Activated B cell treated with CpG ODN at 0.5 μM for 24 hours (primary cell): ENCODE measurements at regions not wholly inside any gene's neighbourhood (a gene's known extent, or its start where the extent isn't known, plus 50 kb on each side); places are given as distances from the start of the nearest gene placed in this dataset.

ENCODE experiments used
- ATAC-seq: fragments of 200-7000 bp; cut with Tn5 transposase; one replicate; pipeline ENCODE4 v1.10.0; 2021; ENCODE audit warnings: low read depth, mild to moderate bottlenecking, moderate library complexity
- CTCF ChIA-PET: fragments of 350-600 bp; sonication (Branson Sonifier 250); formaldehyde crosslinking; loops from one replicate; lab custom pipeline; 2021; ENCODE audit warnings: antibody characterized with exemption; lab: Charles Lee
- POLR2A ChIA-PET: fragments of 350-600 bp; sonication (Branson Sonifier 250); formaldehyde crosslinking; loops from one replicate; lab custom pipeline; 2021; ENCODE audit warnings: antibody characterized with exemption; lab: Charles Lee
- DNase-seq: peaks from one replicate; pipeline ENCODE4 v3.0.0; 2022
- H3K27ac Mint-ChIP-seq: one replicate; pipeline ENCODE4 v1.8.0; 2020; ENCODE audit warnings: mixed read lengths
- H3K27me3 Mint-ChIP-seq: one replicate; pipeline ENCODE4 v1.8.0; 2021; ENCODE audit warnings: mixed read lengths
- H3K36me3 Mint-ChIP-seq: one replicate; pipeline ENCODE4 v1.8.0; 2021; ENCODE audit warnings: low read depth, mixed read lengths
- H3K4me1 Mint-ChIP-seq: one replicate; pipeline ENCODE4 v1.8.0; 2021; ENCODE audit warnings: mixed read lengths
- H3K4me3 Mint-ChIP-seq: one replicate; pipeline ENCODE4 v1.8.0; 2020; ENCODE audit warnings: mild to moderate bottlenecking, mixed read lengths
- H3K9me3 Mint-ChIP-seq: one replicate; pipeline ENCODE4 v1.8.0; 2020; ENCODE audit warnings: mixed read lengths
- intact Hi-C: fragments of 100-400 bp; cut with micrococcal nuclease; formaldehyde crosslinking; loops from one replicate; pipeline ENCODE4 v1.15.1; 2024
- TF ChIP-seq, protein P1 (sequence below): fragments of 200-600 bp; IDR thresholded peaks from one replicate; pipeline ENCODE4 v1.8.0; 2022; ENCODE audit warnings: antibody characterized with exemption, mild to moderate bottlenecking

DNA sequence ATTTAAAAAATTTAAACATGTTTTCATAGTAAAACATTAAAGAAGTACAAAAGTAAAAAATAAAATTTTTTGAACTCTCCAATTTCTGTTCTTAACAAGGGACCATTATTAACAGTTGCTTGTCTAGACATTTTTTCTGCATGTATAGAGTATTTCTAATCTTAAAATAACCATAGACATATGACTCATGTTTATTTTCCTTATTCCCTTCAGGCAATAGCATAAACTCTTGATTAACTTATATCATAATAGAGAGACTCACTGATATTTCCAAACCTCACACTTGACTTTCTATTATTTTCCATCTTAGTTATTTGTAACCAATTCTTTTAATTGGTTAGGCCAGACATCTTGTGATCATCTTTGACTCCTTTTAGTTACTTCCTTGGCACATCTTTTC lies 325.6 kb upstream of the SOX14 start:
- ChIA-PET CTCF (no interaction called here), POLR2A (no interaction called here)
- Mint-ChIP-seq H3K9me3 (peaks cover 16% of the 10 kb centered on the region), H3K27me3 (no peaks in the 10 kb centered on the region), H3K4me3 (no peak overlapping the region), H3K36me3 (no peaks in the 10 kb centered on the region), H3K4me1 (no peaks in the 10 kb centered on the region), H3K27ac (no peak overlapping the region)
- intact Hi-C loops = no loop called here
- TF ChIP-seq, protein P1, sequence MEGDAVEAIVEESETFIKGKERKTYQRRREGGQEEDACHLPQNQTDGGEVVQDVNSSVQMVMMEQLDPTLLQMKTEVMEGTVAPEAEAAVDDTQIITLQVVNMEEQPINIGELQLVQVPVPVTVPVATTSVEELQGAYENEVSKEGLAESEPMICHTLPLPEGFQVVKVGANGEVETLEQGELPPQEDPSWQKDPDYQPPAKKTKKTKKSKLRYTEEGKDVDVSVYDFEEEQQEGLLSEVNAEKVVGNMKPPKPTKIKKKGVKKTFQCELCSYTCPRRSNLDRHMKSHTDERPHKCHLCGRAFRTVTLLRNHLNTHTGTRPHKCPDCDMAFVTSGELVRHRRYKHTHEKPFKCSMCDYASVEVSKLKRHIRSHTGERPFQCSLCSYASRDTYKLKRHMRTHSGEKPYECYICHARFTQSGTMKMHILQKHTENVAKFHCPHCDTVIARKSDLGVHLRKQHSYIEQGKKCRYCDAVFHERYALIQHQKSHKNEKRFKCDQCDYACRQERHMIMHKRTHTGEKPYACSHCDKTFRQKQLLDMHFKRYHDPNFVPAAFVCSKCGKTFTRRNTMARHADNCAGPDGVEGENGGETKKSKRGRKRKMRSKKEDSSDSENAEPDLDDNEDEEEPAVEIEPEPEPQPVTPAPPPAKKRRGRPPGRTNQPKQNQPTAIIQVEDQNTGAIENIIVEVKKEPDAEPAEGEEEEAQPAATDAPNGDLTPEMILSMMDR = no peak
- ATAC-seq (no peak), DNase-seq (no peak)

DNA sequence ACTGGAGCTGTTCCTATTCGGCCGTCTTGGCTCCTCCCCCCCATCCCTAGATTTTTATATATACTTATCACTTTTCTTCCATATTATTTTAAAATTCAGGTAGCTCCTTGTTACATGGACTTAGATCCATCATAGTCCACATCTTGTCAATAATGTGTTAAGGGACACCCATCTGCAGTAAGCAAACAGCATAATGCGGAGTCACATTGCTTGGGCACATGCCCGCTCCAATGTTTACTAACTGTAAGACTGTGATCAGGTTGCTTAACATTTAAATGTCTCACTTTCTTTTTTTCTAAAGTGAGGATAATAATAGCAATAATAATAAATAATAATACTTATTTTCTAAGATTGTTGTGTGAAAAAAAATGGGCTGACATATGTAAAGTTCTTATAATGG lies 303.2 kb upstream of the SOX14 start:
- ChIA-PET POLR2A (no interaction called here), CTCF (no interaction called here)
- H3K4me3 Mint-ChIP-seq = no peak overlapping the region
- ATAC-seq (no peak), DNase-seq (no peak)
- no peaks in the 10 kb centered on the region for H3K27me3 Mint-ChIP-seq
- H3K36me3 Mint-ChIP-seq = no peaks in the 10 kb centered on the region
- intact Hi-C loops = no loop called here
- no peak overlapping the region for H3K27ac Mint-ChIP-seq
- H3K9me3 Mint-ChIP-seq = no peaks in the 10 kb centered on the region
- TF ChIP-seq, protein P1 = no peak
- H3K4me1 Mint-ChIP-seq = no peaks in the 10 kb centered on the region

DNA sequence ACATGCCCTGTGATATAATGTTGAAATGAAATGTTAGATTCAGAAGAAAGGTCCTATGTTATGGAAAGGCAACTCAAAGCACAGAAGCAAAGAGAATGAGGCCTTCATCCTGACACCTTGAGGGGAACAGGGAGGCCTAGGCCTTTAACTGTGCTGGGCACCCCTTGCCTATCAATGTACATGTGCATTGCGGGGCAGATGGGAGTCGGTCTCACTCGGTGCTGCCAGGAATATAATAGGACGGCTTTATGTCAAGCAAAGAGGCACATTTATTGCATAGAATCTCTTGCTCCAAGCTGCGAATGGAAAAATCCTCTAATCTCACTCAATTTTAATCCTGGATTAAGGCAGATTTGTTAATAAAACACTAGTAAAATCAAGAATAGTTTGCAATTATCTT lies 301.0 kb upstream of the SOX14 start:
- ChIA-PET CTCF (no interaction called here), POLR2A (no interaction called here)
- no peak overlapping the region for H3K4me3 Mint-ChIP-seq
- intact Hi-C loops = no loop called here
- DNase-seq = no peak
- no peak for ATAC-seq
- no peaks in the 10 kb centered on the region for H3K27me3 Mint-ChIP-seq
- TF ChIP-seq, protein P1 = no peak
- no peaks in the 10 kb centered on the region for H3K36me3 Mint-ChIP-seq
- H3K4me1 Mint-ChIP-seq = no peaks in the 10 kb centered on the region
- H3K9me3 Mint-ChIP-seq = no peaks in the 10 kb centered on the region
- H3K27ac Mint-ChIP-seq = no peak overlapping the region

DNA sequence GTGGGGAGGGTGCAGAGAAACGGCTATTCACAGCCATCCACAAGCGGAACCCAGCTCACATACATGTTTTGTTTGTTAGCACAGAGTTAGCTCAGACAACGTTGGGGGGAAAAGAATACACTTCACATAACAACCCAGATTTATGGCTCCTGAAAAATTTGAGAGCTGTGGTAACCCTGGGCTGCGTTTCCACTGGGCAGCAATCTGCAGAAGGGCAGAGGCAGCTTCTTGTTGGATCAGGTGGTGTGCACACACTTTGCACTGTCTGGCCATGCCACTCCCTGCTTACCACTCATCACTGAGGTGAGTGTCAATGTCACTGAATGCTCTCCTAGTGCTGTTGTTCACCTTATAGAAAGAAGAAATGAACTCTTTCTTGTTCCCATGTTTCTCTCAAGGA lies 299.8 kb upstream of the SOX14 start:
- TF ChIP-seq, protein P1 = no peak
- no peak for DNase-seq
- ChIA-PET POLR2A (no interaction called here), CTCF (no interaction called here)
- Mint-ChIP-seq H3K9me3 (no peaks in the 10 kb centered on the region), H3K4me3 (no peak overlapping the region), H3K36me3 (no peaks in the 10 kb centered on the region), H3K4me1 (no peaks in the 10 kb centered on the region), H3K27me3 (no peaks in the 10 kb centered on the region), H3K27ac (no peak overlapping the region)
- intact Hi-C loops = no loop called here
- ATAC-seq = no peak

DNA sequence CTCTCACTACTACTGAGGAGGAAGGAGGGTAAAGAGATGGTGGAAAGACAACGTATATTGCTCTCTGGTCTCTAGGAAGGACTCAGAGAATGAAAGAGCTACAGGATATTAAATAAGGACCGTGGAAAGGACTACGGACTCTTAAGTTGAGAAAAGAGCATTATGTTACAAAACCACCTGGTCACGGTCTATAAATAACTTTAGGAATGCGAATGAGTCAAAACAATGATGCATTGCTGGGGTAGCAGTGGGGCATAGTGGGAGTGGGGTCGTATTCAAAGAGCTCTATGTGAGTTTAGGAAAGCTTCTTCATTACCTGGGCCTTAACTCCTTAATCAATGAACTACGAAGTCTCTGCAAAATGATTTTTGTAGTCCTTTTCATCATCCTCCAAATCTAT lies 295.7 kb upstream of the SOX14 start:
- Mint-ChIP-seq H3K36me3 (no peaks in the 10 kb centered on the region), H3K4me3 (no peak overlapping the region), H3K27ac (no peak overlapping the region), H3K9me3 (no peaks in the 10 kb centered on the region), H3K4me1 (no peaks in the 10 kb centered on the region), H3K27me3 (no peaks in the 10 kb centered on the region)
- ATAC-seq (no peak), DNase-seq (no peak)
- POLR2A ChIA-PET = no interaction called here
- CTCF ChIA-PET = no interaction called here
- TF ChIP-seq, protein P1 = no peak
- intact Hi-C loops = no loop called here
